ENCODE measurements at regions not wholly inside any gene's neighbourhood (a gene's known extent, or its start where the extent isn't known, plus 50 kb on each side); places are given as distances from the start of the nearest gene placed in this dataset.

DNA sequence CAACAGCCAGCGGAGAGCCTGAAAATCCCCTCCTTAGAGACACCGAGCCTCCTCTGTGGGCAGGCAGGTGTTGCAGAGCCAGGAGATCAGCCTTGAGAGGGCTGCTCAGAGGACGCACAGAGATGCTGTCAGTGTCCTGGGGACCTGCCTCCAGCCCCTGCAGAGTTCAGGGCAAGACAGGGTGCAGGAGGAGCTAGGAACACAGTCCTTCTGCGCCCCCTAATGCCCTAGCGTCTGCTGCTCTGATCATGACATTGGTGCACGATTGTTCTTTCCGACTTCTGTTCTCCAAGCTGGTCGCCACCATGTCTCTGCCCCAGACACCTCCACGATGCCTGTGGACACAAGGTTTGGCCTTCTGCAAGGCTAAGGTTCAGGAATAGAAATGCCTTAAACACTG, 613.7 kb upstream of the MKI67 start:
- H3K9ac ChIP-seq (ENCODE audit: low read length): no peak overlapping the region
- no peaks in the 10 kb centered on the region for H3K9me2 ChIP-seq (ENCODE audit: insufficient read depth)
- peaks cover 94% of the 10 kb centered on the region for H3K27me3 ChIP-seq (ENCODE audit: insufficient read depth, low read length)
- H3K79me2 ChIP-seq (ENCODE audit: insufficient read depth, low read length): no peaks in the 10 kb centered on the region
- no peaks in the 10 kb centered on the region for H3K9me3 ChIP-seq (ENCODE audit: control insufficient read depth in 1 of 2, insufficient read depth in 1 of 2, low read depth in 1 of 2, low read length in 2 of 2)
- intact Hi-C loops (cut with micrococcal nuclease): loop anchor here (5.0 kb wide), 1 partner anchor 478 kb away; no protein-coding TSS in a partner anchor
- no peaks in the 10 kb centered on the region for H3K4me1 ChIP-seq (ENCODE audit: control insufficient read depth in 1 of 2, insufficient read depth in 2 of 2, low read length in 2 of 2)
- H2AFZ ChIP-seq (ENCODE audit: low read depth, low read length, poor library complexity, severe bottlenecking): no peak overlapping the region
- H3K36me3 ChIP-seq (ENCODE audit: control insufficient read depth in 1 of 2, insufficient read depth in 2 of 2, low read length in 2 of 2): no peaks in the 10 kb centered on the region
- ChIA-PET POLR2A (no interaction called here), CTCF (interaction anchor here (1.0 to 1.6 kb wide), 4 partner anchors 14 to 528 kb away, joined by 3 to 13 read pairs (median 4); no protein-coding TSS in a partner anchor), RAD21 (ENCODE audit: low non-redundant PET in 1 of 2, low total read pairs in 2 of 2, uncharacterized antibody in 2 of 2, unreplicated experiment in 2 of 2) (no interaction called here)
- H3K4me3 ChIP-seq (replicated peaks in 1 of 2; ENCODE audit: low read depth in 1 of 2, low read length in 2 of 2): no peak overlapping the region
- DNase-seq (ENCODE audit: low read depth, low spot score): peak; percentile 12
- BruUV-seq (replicated peaks): no TSS peak
- TF ChIP-seq ZFX (IDR thresholded peaks at IDR 0.05) (no peak), RAD21 (IDR thresholded peaks at IDR 0.05; ENCODE audit: low read depth) (peak; percentile 59), CTCF (IDR thresholded peaks at IDR 0.05 in 2 of 3, conservative IDR thresholded peaks at IDR 0.05 in 1 of 3; ENCODE audit: borderline replicate concordance in 1 of 3, insufficient read depth in 1 of 3, low read depth in 2 of 3, low read length in 2 of 3) (peak; percentile 31 to 36 (median 35); a peak in 4 of 6 replicates)
- H3K27ac ChIP-seq (ENCODE audit: low read depth, low read length): no peak overlapping the region
- peak; percentile 84 for ATAC-seq
- no peak overlapping the region for H3K4me2 ChIP-seq (ENCODE audit: low read length)
- no peaks in the 10 kb centered on the region for H4K20me1 ChIP-seq (ENCODE audit: insufficient read depth)

GRCh38 chr10:128741180-128741579, 615.0 kb upstream of the MKI67 start:
- no peaks in the 10 kb centered on the region for H4K20me1 ChIP-seq (ENCODE audit: insufficient read depth)
- DNase-seq (ENCODE audit: low read depth, low spot score): no peak
- intact Hi-C loops (cut with micrococcal nuclease): loop anchor here (5.0 kb wide), 1 partner anchor 479 kb away; no protein-coding TSS in a partner anchor
- H3K36me3 ChIP-seq (ENCODE audit: control insufficient read depth in 1 of 2, insufficient read depth in 2 of 2, low read length in 2 of 2): no peaks in the 10 kb centered on the region
- no peaks in the 10 kb centered on the region for H3K9me3 ChIP-seq (ENCODE audit: control insufficient read depth in 1 of 2, insufficient read depth in 1 of 2, low read depth in 1 of 2, low read length in 2 of 2)
- peaks cover 94% of the 10 kb centered on the region for H3K27me3 ChIP-seq (ENCODE audit: insufficient read depth, low read length)
- H3K9ac ChIP-seq (ENCODE audit: low read length): no peak overlapping the region
- ATAC-seq: no peak
- H2AFZ ChIP-seq (ENCODE audit: low read depth, low read length, poor library complexity, severe bottlenecking): no peak overlapping the region
- ChIA-PET RAD21 (ENCODE audit: low non-redundant PET in 1 of 2, low total read pairs in 2 of 2, uncharacterized antibody in 2 of 2, unreplicated experiment in 2 of 2) (no interaction called here), CTCF (interaction anchor here (1.6 kb wide), 1 partner anchor 473 kb away, joined by 13 read pairs; no protein-coding TSS in a partner anchor), POLR2A (no interaction called here)
- H3K27ac ChIP-seq (ENCODE audit: low read depth, low read length): no peak overlapping the region
- no peak overlapping the region for H3K4me2 ChIP-seq (ENCODE audit: low read length)
- H3K79me2 ChIP-seq (ENCODE audit: insufficient read depth, low read length): no peaks in the 10 kb centered on the region
- no peaks in the 10 kb centered on the region for H3K9me2 ChIP-seq (ENCODE audit: insufficient read depth)
- H3K4me3 ChIP-seq (replicated peaks in 1 of 2; ENCODE audit: low read depth in 1 of 2, low read length in 2 of 2): no peak overlapping the region
- H3K4me1 ChIP-seq (ENCODE audit: control insufficient read depth in 1 of 2, insufficient read depth in 2 of 2, low read length in 2 of 2): no peaks in the 10 kb centered on the region
- no TSS peak for BruUV-seq (replicated peaks)
- TF ChIP-seq CBX3 (IDR thresholded peaks at IDR 0.05; ENCODE audit: low read depth): no peak
- no peak for TF ChIP-seq ZFX (IDR thresholded peaks at IDR 0.05)
- TF ChIP-seq POLR2AphosphoS5 (IDR thresholded peaks at IDR 0.05; ENCODE audit: low read depth, low read length): no peak
- no peak for TF ChIP-seq CTCF (IDR thresholded peaks at IDR 0.05 in 2 of 3, conservative IDR thresholded peaks at IDR 0.05 in 1 of 3; ENCODE audit: borderline replicate concordance in 1 of 3, insufficient read depth in 1 of 3, low read depth in 2 of 3, low read length in 2 of 3)
- TF ChIP-seq, protein P1, sequence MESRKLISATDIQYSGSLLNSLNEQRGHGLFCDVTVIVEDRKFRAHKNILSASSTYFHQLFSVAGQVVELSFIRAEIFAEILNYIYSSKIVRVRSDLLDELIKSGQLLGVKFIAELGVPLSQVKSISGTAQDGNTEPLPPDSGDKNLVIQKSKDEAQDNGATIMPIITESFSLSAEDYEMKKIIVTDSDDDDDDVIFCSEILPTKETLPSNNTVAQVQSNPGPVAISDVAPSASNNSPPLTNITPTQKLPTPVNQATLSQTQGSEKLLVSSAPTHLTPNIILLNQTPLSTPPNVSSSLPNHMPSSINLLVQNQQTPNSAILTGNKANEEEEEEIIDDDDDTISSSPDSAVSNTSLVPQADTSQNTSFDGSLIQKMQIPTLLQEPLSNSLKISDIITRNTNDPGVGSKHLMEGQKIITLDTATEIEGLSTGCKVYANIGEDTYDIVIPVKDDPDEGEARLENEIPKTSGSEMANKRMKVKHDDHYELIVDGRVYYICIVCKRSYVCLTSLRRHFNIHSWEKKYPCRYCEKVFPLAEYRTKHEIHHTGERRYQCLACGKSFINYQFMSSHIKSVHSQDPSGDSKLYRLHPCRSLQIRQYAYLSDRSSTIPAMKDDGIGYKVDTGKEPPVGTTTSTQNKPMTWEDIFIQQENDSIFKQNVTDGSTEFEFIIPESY (IDR thresholded peaks at IDR 0.05; ENCODE audit: extremely low read depth, insufficient replicate concordance, low read length): no peak
- no peak for TF ChIP-seq ELF1 (IDR thresholded peaks at IDR 0.05; ENCODE audit: borderline replicate concordance, low read depth)
- no peak for TF ChIP-seq YY1 (IDR thresholded peaks at IDR 0.05; ENCODE audit: extremely low read depth, insufficient replicate concordance, low read depth, low read length)
- no peak for TF ChIP-seq CEBPB (IDR thresholded peaks at IDR 0.05; ENCODE audit: low read depth)
- TF ChIP-seq JUND (IDR thresholded peaks at IDR 0.05): no peak
- TF ChIP-seq TCF7L2 (IDR thresholded peaks at IDR 0.05; ENCODE audit: borderline replicate concordance, extremely low read depth, insufficient read depth, insufficient read length): no peak
- TF ChIP-seq ZNF274 (IDR thresholded peaks at IDR 0.05; ENCODE audit: low read depth, low read length): no peak
- no peak for TF ChIP-seq SRF (IDR thresholded peaks at IDR 0.05; ENCODE audit: low read depth)
- no peak for TF ChIP-seq SP1 (IDR thresholded peaks at IDR 0.05; ENCODE audit: low read depth)
